Stomach (tissue), 8 donors: ENCODE measurements at regions not wholly inside any gene's neighbourhood (a gene's known extent, or its start where the extent isn't known, plus 50 kb on each side); places are given as distances from the start of the nearest gene placed in this dataset.

Experiments
- DNase-seq, 2 donors: peaks; one replicate each; pipeline versions ENCODE4 v3.0.0 to v3.0.0-alpha.2; 2013 to 2019
- H3K27ac ChIP-seq, 5 donors: fragments of 200-600 bp in 4 of 5; sonication (generic) in 4 of 5; one replicate each; pipeline ENCODE4 v1.5.1; 2013 to 2019; ENCODE audit warnings: mild to moderate bottlenecking in 1 of 5, moderate library complexity in 1 of 5
- H3K27me3 ChIP-seq, 3 donors: fragments of 200-600 bp; sonication (generic); one replicate each; pipeline ENCODE4 v1.5.1; 2017 to 2019; ENCODE audit warnings: mixed run types in 1 of 3
- H3K36me3 ChIP-seq, 4 donors: fragments of 200-600 bp; sonication (generic); 1 replicate in 3 of 4; 2 replicates in 1 of 4; pipeline ENCODE4 v1.5.1; 2016 to 2019
- H3K4me1 ChIP-seq, 4 donors: fragments of 200-600 bp; sonication (generic); one replicate each; pipeline ENCODE4 v1.5.1; 2016 to 2019
- H3K4me3 ChIP-seq, 4 donors: fragments of 200-600 bp; sonication (generic) in 3 of 4; one replicate each; pipeline ENCODE4 v1.5.1; 2016 to 2019; ENCODE audit warnings: mild to moderate bottlenecking in 1 of 4
- H3K9me3 ChIP-seq, 4 donors: fragments of 200-600 bp; sonication (generic); one replicate each; pipeline ENCODE4 v1.5.1; 2016 to 2019
- EP300 ChIP-seq: sonication (generic); formaldehyde crosslinking; IDR thresholded peaks from one replicate; pipeline ENCODE4 v1.6.1; 2017; ENCODE audit warnings: antibody characterized with exemption
- POLR2A ChIP-seq, 4 donors: fragments of 450-650 bp; IDR thresholded peaks; one replicate each; pipeline ENCODE4 v1.6.1; 2016; ENCODE audit warnings: antibody characterized with exemption in 4 of 4, control low read depth in 2 of 4, mild to moderate bottlenecking in 1 of 4, moderate library complexity in 1 of 4
- POLR2AphosphoS5 ChIP-seq, 3 donors: sonication (generic); formaldehyde crosslinking; IDR thresholded peaks; one replicate each; pipeline ENCODE4 v1.6.1; 2016; ENCODE audit warnings: antibody characterized with exemption in 3 of 3
- WGBS, 5 donors: extraction: QIAGEN DNeasy Blood & Tissue Kit in 3 of 5; methylation state at CpG; one replicate each; pipeline versions ENCODE4 v1.1.5 to v1.1.7; 2013 to 2018; 5-methylcytosine and 5-hydroxymethylcytosine counted together
- intact Hi-C: fragments of 100-400 bp; cut with DNase I; formaldehyde crosslinking; loops from one replicate; pipeline ENCODE4 v1.15.1; 2023; ENCODE audit warnings: low total_unique reads
- TF ChIP-seq, protein P1 (sequence below), 7 experiments: fragments of 450-650 bp in 4 of 7; fragments of 200-600 bp in 3 of 7; sonication (generic) in 3 of 7; IDR thresholded peaks; one replicate each; pipeline ENCODE4 v1.5.1; 2016 to 2019; ENCODE audit warnings: antibody characterized with exemption in 7 of 7, control low read depth in 2 of 7, mild to moderate bottlenecking in 1 of 7
- donor health status: healthy with polysubstance abuse.
- donor health status: Bipolar disorder and iron deficiency.
- donor health status: healthy.

DNA sequence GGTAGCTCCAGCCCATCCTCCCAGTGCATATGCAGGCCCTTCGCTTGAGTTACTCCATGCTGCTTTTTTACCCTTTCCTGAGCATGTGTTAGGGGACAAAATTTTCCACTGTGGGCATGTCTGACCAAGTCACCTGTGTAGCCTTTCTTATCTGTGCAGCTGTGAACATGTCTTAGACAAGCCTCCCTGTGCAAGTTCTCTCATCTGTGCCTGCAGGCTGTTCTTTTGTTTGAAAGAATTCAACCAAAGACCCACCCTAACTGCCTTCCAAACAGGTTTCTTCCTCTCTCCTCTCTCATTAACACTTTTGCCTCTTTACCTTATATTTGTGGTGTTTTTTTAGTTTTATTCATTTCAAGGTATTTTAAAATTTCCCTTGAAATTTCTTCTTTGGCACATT is 53.2 kb upstream of the SPIN4 start:
- H3K27me3 ChIP-seq: no peaks in the 10 kb centered on the region
- no peak overlapping the region for H3K4me3 ChIP-seq
- H3K36me3 ChIP-seq: no peaks in the 10 kb centered on the region
- intact Hi-C loops: no loop called here
- H3K27ac ChIP-seq: no peak overlapping the region
- no peak for DNase-seq
- H3K9me3 ChIP-seq: no peaks in the 10 kb centered on the region
- TF ChIP-seq POLR2AphosphoS5 (IDR thresholded peaks at IDR 0.05): no peak
- TF ChIP-seq EP300: no peak
- no peak for TF ChIP-seq POLR2A (IDR thresholded peaks at IDR 0.05)
- TF ChIP-seq, protein P1, sequence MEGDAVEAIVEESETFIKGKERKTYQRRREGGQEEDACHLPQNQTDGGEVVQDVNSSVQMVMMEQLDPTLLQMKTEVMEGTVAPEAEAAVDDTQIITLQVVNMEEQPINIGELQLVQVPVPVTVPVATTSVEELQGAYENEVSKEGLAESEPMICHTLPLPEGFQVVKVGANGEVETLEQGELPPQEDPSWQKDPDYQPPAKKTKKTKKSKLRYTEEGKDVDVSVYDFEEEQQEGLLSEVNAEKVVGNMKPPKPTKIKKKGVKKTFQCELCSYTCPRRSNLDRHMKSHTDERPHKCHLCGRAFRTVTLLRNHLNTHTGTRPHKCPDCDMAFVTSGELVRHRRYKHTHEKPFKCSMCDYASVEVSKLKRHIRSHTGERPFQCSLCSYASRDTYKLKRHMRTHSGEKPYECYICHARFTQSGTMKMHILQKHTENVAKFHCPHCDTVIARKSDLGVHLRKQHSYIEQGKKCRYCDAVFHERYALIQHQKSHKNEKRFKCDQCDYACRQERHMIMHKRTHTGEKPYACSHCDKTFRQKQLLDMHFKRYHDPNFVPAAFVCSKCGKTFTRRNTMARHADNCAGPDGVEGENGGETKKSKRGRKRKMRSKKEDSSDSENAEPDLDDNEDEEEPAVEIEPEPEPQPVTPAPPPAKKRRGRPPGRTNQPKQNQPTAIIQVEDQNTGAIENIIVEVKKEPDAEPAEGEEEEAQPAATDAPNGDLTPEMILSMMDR (IDR thresholded peaks at IDR 0.05): no peak
- H3K4me1 ChIP-seq: no peaks in the 10 kb centered on the region
- WGBS, 5 donors: 80 to 100% (median 83%) methylated on average over 1 of the region's 1 CpG

DNA sequence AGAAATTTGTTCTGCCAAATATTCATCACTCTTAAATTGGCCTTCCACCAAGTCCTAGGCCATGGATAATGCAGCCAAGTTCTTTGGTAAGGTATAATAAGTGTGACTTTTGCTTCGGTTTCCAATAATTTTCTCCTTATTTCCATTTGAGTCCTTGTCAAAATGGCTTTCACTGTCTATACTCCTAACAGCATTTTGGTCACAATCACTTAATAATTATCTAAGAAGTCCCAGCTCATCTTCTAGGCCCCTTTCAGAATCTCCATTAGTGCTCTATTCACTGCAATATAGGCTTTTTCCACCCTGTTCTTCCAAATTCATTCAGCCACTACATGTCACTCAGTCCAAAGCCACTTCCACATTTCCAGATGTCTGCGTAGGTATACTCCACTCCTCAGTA is 51.0 kb upstream of the SPIN4 start:
- TF ChIP-seq POLR2AphosphoS5 (IDR thresholded peaks at IDR 0.05) (no peak), EP300 (no peak), POLR2A (IDR thresholded peaks at IDR 0.05) (no peak)
- TF ChIP-seq, protein P1 (IDR thresholded peaks at IDR 0.05): no peak

More for the DNA sequence above, 51.0 kb upstream of the SPIN4 start:
- WGBS, 5 donors: 74 to 91% (median 84%) methylated on average over 2 of the region's 2 CpGs
- intact Hi-C loops: no loop called here
- Histone ChIP-seq H3K4me1 (no peaks in the 10 kb centered on the region), H3K4me3 (no peak overlapping the region), H3K27me3 (no peaks in the 10 kb centered on the region), H3K27ac (no peak overlapping the region), H3K9me3 (no peaks in the 10 kb centered on the region), H3K36me3 (no peaks in the 10 kb centered on the region)
- DNase-seq: no peak
